Left lobe of liver (tissue), 2 donors: ENCODE measurements at regions not wholly inside any gene's neighbourhood (a gene's known extent, or its start where the extent isn't known, plus 50 kb on each side); places are given as distances from the start of the nearest gene placed in this dataset.
"Not testable (repeated sequence)": the region's sequence is repeated elsewhere in the genome, so short reads cannot be mapped to it uniquely, and the experiment has no call there.

Source experiments
- ATAC-seq: fragments of 200-7000 bp; cut with Tn5 transposase; one replicate; pipeline ENCODE4 v1.9.1; 2020; ENCODE audit warnings: mild to moderate bottlenecking, moderate library complexity
- DNase-seq: peaks from one replicate; pipeline ENCODE4 v3.0.0-alpha.2; 2020; ENCODE audit warnings: low spot score
- donor health status: DM: no; HTN: no; CAD: no; lungs with moderate emphysema.
- donor health status: DM: no; HTN: yes; CAD: no.

GRCh38 chr18:49697049-49697448, 116.3 kb downstream of the ACAA2 start:
- ATAC-seq: no peak
- DNase-seq: no peak

- DNase-seq (no peak), ATAC-seq (no peak)
Observed at GRCh38 chr18:49694402-49694801, 118.9 kb downstream of the ACAA2 start.

GRCh38 chr18:49693717-49694005, 119.7 kb downstream of the ACAA2 start:
- ATAC-seq (no peak), DNase-seq (no peak)

- ATAC-seq: no peak
- DNase-seq: no peak
Observed at GRCh38 chr18:49692906-49693716, 120.2 kb downstream of the ACAA2 start.

- ATAC-seq (no peak), DNase-seq (no peak)
Observed at GRCh38 chr18:49691177-49691608, 122.1 kb downstream of the ACAA2 start.

GRCh38 chr18:49690312-49690711, 123.0 kb downstream of the ACAA2 start:
- ATAC-seq: peak; percentile 29
- no peak for DNase-seq

GRCh38 chr18:49685231-49685942, 123.5 kb downstream of the LIPG start:
- DNase-seq: peak; percentile 72
- ATAC-seq: peak; percentile 58

GRCh38 chr18:49682803-49683190, 120.9 kb downstream of the LIPG start:
- not testable (repeated sequence) for DNase-seq, ATAC-seq

GRCh38 chr18:49682173-49682802, 120.4 kb downstream of the LIPG start:
- ATAC-seq: peak; percentile 87
- peak; percentile 92 for DNase-seq

GRCh38 chr18:49681387-49681786, 119.5 kb downstream of the LIPG start:
- ATAC-seq (no peak), DNase-seq (no peak)

GRCh38 chr18:49678440-49678839, 116.6 kb downstream of the LIPG start:
- DNase-seq (no peak), ATAC-seq (peak; percentile 24)

- no peak for DNase-seq
- no peak for ATAC-seq
Observed at GRCh38 chr18:49677762-49678413, 116.0 kb downstream of the LIPG start.

GRCh38 chr18:49677081-49677480, 115.2 kb downstream of the LIPG start:
- no peak for ATAC-seq

GRCh38 chr18:49673281-49673680, 111.4 kb downstream of the LIPG start:
- no peak for ATAC-seq
- no peak for DNase-seq

More at GRCh38 chr18:49677081-49677480, 115.2 kb downstream of the LIPG start:
- DNase-seq: no peak

- DNase-seq (no peak), ATAC-seq (no peak)
Observed at GRCh38 chr18:49672853-49673252, 111.0 kb downstream of the LIPG start.

- ATAC-seq (no peak), DNase-seq (no peak)
Observed at GRCh38 chr18:49669403-49669802, 107.5 kb downstream of the LIPG start.

GRCh38 chr18:49668574-49669275, 106.9 kb downstream of the LIPG start:
- DNase-seq: no peak

GRCh38 chr18:49667462-49667861, 105.6 kb downstream of the LIPG start:
- DNase-seq: no peak
- no peak for ATAC-seq

More at GRCh38 chr18:49668574-49669275, 106.9 kb downstream of the LIPG start:
- ATAC-seq: peak; percentile 81

GRCh38 chr18:49666045-49666775, 104.4 kb downstream of the LIPG start:
- no peak for ATAC-seq

More at GRCh38 chr18:49666045-49666775, 104.4 kb downstream of the LIPG start:
- no peak for DNase-seq
